ENCODE measurements at regions not wholly inside any gene's neighbourhood (a gene's known extent, or its start where the extent isn't known, plus 50 kb on each side); places are given as distances from the start of the nearest gene placed in this dataset.

DNA sequence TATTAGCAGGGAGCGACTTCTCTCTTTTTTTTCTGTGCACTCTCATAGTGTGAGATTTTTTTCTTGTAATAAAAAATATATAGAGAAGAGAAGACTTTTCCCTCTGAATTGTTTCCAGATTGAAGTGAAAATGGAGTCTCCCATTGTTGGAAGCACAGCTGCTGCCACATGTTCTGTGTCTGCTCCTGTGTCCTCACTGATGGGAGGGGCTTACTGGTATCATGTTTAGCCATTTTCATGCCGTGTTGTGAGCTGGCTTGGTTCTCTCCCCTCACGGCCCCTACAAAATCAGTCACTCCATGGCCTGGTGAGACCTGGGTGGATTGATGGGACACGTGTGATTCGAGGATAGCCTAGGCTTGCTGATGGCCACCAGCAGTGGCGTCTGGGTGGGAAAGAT, 379.7 kb upstream of the DDHD1 start:
- no peak overlapping the region for H2AFZ ChIP-seq (ENCODE audit: low read depth, low read length)

GRCh38 chr14:53531730-53532129, 378.6 kb upstream of the DDHD1 start:
- no peaks in the 10 kb centered on the region for H3K9me3 ChIP-seq (ENCODE audit: insufficient read depth, low read length, severe bottlenecking)
- H3K27ac ChIP-seq (ENCODE audit: low read length) = no peak overlapping the region
- H3K9ac ChIP-seq (ENCODE audit: low read depth, low read length) = no peak overlapping the region
- no peaks in the 10 kb centered on the region for H3K27me3 ChIP-seq (ENCODE audit: insufficient read depth, low read length, poor library complexity)
- no peaks in the 10 kb centered on the region for H4K20me1 ChIP-seq (ENCODE audit: insufficient read depth, low read length)
- H3K4me1 ChIP-seq (ENCODE audit: insufficient read depth, low read length) = no peaks in the 10 kb centered on the region
- no peak for ATAC-seq (ENCODE audit: insufficient read depth, low read depth)
- DNase-seq = no peak
- peaks cover 2% of the 10 kb centered on the region; the same call in 1 of the 2 replicates for H3K36me3 ChIP-seq (ENCODE audit: insufficient read depth, low read length)
- H2AFZ ChIP-seq (ENCODE audit: low read depth, low read length) = no peak overlapping the region
- no peak overlapping the region for H3K4me3 ChIP-seq (ENCODE audit: low read depth in 1 of 2, low read length in 2 of 2)
- no peak overlapping the region for H3K4me2 ChIP-seq (ENCODE audit: insufficient read depth, low read length)
- TF ChIP-seq, protein P1, sequence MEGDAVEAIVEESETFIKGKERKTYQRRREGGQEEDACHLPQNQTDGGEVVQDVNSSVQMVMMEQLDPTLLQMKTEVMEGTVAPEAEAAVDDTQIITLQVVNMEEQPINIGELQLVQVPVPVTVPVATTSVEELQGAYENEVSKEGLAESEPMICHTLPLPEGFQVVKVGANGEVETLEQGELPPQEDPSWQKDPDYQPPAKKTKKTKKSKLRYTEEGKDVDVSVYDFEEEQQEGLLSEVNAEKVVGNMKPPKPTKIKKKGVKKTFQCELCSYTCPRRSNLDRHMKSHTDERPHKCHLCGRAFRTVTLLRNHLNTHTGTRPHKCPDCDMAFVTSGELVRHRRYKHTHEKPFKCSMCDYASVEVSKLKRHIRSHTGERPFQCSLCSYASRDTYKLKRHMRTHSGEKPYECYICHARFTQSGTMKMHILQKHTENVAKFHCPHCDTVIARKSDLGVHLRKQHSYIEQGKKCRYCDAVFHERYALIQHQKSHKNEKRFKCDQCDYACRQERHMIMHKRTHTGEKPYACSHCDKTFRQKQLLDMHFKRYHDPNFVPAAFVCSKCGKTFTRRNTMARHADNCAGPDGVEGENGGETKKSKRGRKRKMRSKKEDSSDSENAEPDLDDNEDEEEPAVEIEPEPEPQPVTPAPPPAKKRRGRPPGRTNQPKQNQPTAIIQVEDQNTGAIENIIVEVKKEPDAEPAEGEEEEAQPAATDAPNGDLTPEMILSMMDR (IDR thresholded peaks at IDR 0.05; ENCODE audit: borderline replicate concordance, extremely low read depth, low read length, poor library complexity, severe bottlenecking) = no peak
- TF ChIP-seq EZH2 (IDR thresholded peaks at IDR 0.05; ENCODE audit: borderline replicate concordance, low read depth, low read length, severe bottlenecking) = no peak
- no peaks in the 10 kb centered on the region for H3K79me2 ChIP-seq (ENCODE audit: insufficient read depth, low read length)

More for the DNA sequence above, 379.7 kb upstream of the DDHD1 start:
- Histone ChIP-seq H3K9ac (ENCODE audit: low read depth, low read length) (no peak overlapping the region), H3K4me3 (ENCODE audit: low read depth in 1 of 2, low read length in 2 of 2) (no peak overlapping the region), H3K36me3 (ENCODE audit: insufficient read depth, low read length) (peaks cover 2% of the 10 kb centered on the region; the same call in 1 of the 2 replicates), H3K79me2 (ENCODE audit: insufficient read depth, low read length) (no peaks in the 10 kb centered on the region), H3K4me1 (ENCODE audit: insufficient read depth, low read length) (no peaks in the 10 kb centered on the region), H3K27ac (ENCODE audit: low read length) (no peak overlapping the region), H3K27me3 (ENCODE audit: insufficient read depth, low read length, poor library complexity) (no peaks in the 10 kb centered on the region), H4K20me1 (ENCODE audit: insufficient read depth, low read length) (no peaks in the 10 kb centered on the region), H3K9me3 (ENCODE audit: insufficient read depth, low read length, severe bottlenecking) (no peaks in the 10 kb centered on the region), H3K4me2 (ENCODE audit: insufficient read depth, low read length) (no peak overlapping the region)
- TF ChIP-seq, protein P1 (IDR thresholded peaks at IDR 0.05; ENCODE audit: borderline replicate concordance, extremely low read depth, low read length, poor library complexity, severe bottlenecking) = no peak
- TF ChIP-seq EZH2 (IDR thresholded peaks at IDR 0.05; ENCODE audit: borderline replicate concordance, low read depth, low read length, severe bottlenecking) = no peak
- ATAC-seq (ENCODE audit: insufficient read depth, low read depth) (no peak), DNase-seq (no peak)

DNA sequence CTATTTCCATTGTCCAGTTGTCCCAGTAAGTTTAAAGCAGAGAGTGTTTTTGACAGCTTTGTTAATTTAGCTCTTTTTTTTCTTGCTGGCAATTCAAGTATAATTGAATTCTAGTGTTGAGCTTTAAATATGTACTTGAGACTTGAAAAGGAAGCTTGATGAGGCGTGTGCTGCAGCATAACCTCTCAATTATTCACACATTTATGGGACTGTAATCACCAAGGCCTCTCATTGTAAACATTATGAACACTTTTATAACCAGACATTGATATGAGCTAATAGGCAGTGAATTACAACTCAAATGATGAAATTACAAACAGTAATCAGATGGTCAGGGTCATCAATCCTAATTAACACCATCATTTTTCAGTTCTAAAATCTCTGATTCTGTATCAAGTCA, 378.0 kb upstream of the DDHD1 start:
- Histone ChIP-seq H4K20me1 (ENCODE audit: insufficient read depth, low read length) (no peaks in the 10 kb centered on the region), H2AFZ (ENCODE audit: low read depth, low read length) (no peak overlapping the region), H3K36me3 (ENCODE audit: insufficient read depth, low read length) (peaks cover 4% of the 10 kb centered on the region; the same call in 1 of the 2 replicates), H3K27ac (ENCODE audit: low read length) (no peak overlapping the region), H3K4me3 (ENCODE audit: low read depth in 1 of 2, low read length in 2 of 2) (no peak overlapping the region), H3K4me1 (ENCODE audit: insufficient read depth, low read length) (no peaks in the 10 kb centered on the region), H3K4me2 (ENCODE audit: insufficient read depth, low read length) (no peak overlapping the region), H3K9ac (ENCODE audit: low read depth, low read length) (no peak overlapping the region), H3K9me3 (ENCODE audit: insufficient read depth, low read length, severe bottlenecking) (no peaks in the 10 kb centered on the region), H3K27me3 (ENCODE audit: insufficient read depth, low read length, poor library complexity) (no peaks in the 10 kb centered on the region), H3K79me2 (ENCODE audit: insufficient read depth, low read length) (no peaks in the 10 kb centered on the region)
- DNase-seq = no peak
- TF ChIP-seq, protein P1 (IDR thresholded peaks at IDR 0.05; ENCODE audit: borderline replicate concordance, extremely low read depth, low read length, poor library complexity, severe bottlenecking) = no peak
- no peak for TF ChIP-seq EZH2 (IDR thresholded peaks at IDR 0.05; ENCODE audit: borderline replicate concordance, low read depth, low read length, severe bottlenecking)
- no peak for ATAC-seq (ENCODE audit: insufficient read depth, low read depth)

GRCh38 chr14:53529519-53529918, 376.4 kb upstream of the DDHD1 start:
- no peak overlapping the region for H2AFZ ChIP-seq (ENCODE audit: low read depth, low read length)
- no peak for DNase-seq
- ATAC-seq (ENCODE audit: insufficient read depth, low read depth) = no peak

More at GRCh38 chr14:53529519-53529918, 376.4 kb upstream of the DDHD1 start:
- TF ChIP-seq, protein P1 (IDR thresholded peaks at IDR 0.05; ENCODE audit: borderline replicate concordance, extremely low read depth, low read length, poor library complexity, severe bottlenecking) = no peak
- TF ChIP-seq EZH2 (IDR thresholded peaks at IDR 0.05; ENCODE audit: borderline replicate concordance, low read depth, low read length, severe bottlenecking) = no peak
- Histone ChIP-seq H3K4me1 (ENCODE audit: insufficient read depth, low read length) (no peaks in the 10 kb centered on the region), H3K27me3 (ENCODE audit: insufficient read depth, low read length, poor library complexity) (no peaks in the 10 kb centered on the region), H3K9me3 (ENCODE audit: insufficient read depth, low read length, severe bottlenecking) (no peaks in the 10 kb centered on the region), H4K20me1 (ENCODE audit: insufficient read depth, low read length) (no peaks in the 10 kb centered on the region), H3K4me2 (ENCODE audit: insufficient read depth, low read length) (no peak overlapping the region), H3K36me3 (ENCODE audit: insufficient read depth, low read length) (peaks cover 9% of the 10 kb centered on the region), H3K9ac (ENCODE audit: low read depth, low read length) (no peak overlapping the region), H3K79me2 (ENCODE audit: insufficient read depth, low read length) (no peaks in the 10 kb centered on the region), H3K27ac (ENCODE audit: low read length) (no peak overlapping the region), H3K4me3 (ENCODE audit: low read depth in 1 of 2, low read length in 2 of 2) (no peak overlapping the region)

All from DND-41 (cell line).